Activated T-cell treated with anti-CD3 and anti-CD28 coated beads, Interleukin-2, amount 50 U/mL, for 24 hours (primary cell): ENCODE measurements at regions not wholly inside any gene's neighbourhood (a gene's known extent, or its start where the extent isn't known, plus 50 kb on each side); places are given as distances from the start of the nearest gene placed in this dataset.
"Not testable (repeated sequence)": the region's sequence is repeated elsewhere in the genome, so short reads cannot be mapped to it uniquely, and the experiment has no call there.

ENCODE experiments used
- DNase-seq: peaks from one replicate; pipeline ENCODE4 v3.0.0-alpha.2; 2020
- H3K27ac Mint-ChIP-seq: 2 replicates; pipeline ENCODE4 v1.8.0; 2020; ENCODE audit warnings: mild to moderate bottlenecking, mixed read lengths
- H3K27me3 Mint-ChIP-seq: 2 replicates; pipeline ENCODE4 v1.8.0; 2020; ENCODE audit warnings: mixed read lengths
- H3K36me3 Mint-ChIP-seq: 2 replicates; pipeline ENCODE4 v1.8.0; 2020; ENCODE audit warnings: low read depth, mixed read lengths
- H3K4me1 Mint-ChIP-seq: 2 replicates; pipeline ENCODE4 v1.8.0; 2020; ENCODE audit warnings: low read depth, mixed read lengths
- H3K4me3 Mint-ChIP-seq: 2 replicates; pipeline ENCODE4 v1.8.0; 2020; ENCODE audit warnings: mild to moderate bottlenecking, moderate library complexity, mixed read lengths
- H3K9me3 Mint-ChIP-seq: 2 replicates; pipeline ENCODE4 v1.8.0; 2020; ENCODE audit warnings: mixed read lengths

DNA sequence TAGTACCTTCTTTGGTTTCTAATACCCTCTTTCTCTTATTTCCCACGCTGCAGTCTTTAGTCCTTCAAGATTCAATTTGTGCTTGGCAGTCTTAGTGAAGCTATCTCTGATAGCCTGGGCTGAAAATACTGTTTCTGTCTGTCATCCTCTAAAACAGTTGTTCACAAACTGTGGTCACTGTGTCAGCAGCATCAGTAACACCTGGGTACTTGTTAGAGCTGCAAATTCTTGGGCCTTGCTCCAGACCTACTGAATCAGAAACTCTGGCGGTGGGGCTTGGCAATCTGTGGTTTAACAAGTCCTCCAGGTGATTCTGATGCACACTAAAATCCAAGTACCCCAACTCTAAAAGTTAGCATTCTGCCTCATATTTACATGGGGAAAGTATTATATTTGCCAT lies 217.5 kb upstream of the SEL1L start:
- H3K27me3 Mint-ChIP-seq, result no peaks in the 10 kb centered on the region
- no peak for DNase-seq
- H3K9me3 Mint-ChIP-seq, result no peaks in the 10 kb centered on the region
- no peaks in the 10 kb centered on the region for H3K4me1 Mint-ChIP-seq
- H3K36me3 Mint-ChIP-seq, result no peaks in the 10 kb centered on the region
- H3K4me3 Mint-ChIP-seq, result no peak overlapping the region
- H3K27ac Mint-ChIP-seq, result no peak overlapping the region

- H3K4me3 Mint-ChIP-seq, result no peak overlapping the region
- no peak overlapping the region for H3K27ac Mint-ChIP-seq
- no peaks in the 10 kb centered on the region for H3K27me3 Mint-ChIP-seq
Observed at GRCh38 chr14:81759541-81759940, 225.9 kb upstream of the SEL1L start.

DNA sequence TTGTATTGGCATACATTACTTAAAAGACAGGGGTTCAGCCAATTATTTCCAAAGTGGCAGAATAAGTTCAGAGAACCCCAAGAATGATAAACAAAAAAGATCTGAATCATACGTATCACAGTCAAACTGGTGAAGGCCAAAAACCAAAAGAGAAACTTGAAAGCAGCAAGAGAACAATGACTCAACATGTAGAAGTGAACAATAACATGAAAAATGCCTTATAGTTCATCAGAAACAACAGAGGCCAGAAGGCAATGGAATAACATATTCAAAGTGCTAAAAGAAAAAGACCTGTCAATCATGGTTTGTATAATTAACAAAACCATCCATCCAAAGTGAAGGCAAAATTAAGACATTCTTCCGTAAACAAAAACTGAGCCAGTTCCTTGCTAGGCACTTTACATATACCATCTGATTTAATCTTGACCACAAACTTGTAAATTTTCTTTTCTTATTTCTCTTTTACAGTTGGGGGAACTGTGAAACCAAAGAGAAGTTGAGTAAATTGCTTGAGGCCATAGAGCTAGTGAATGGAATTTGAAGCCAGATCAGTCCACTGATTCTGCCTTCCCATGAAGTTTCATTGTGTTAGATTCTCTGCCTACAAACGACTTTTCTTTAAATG lies 232.1 kb upstream of the SEL1L start:
- H3K4me1 Mint-ChIP-seq, result no peaks in the 10 kb centered on the region
- no peaks in the 10 kb centered on the region for H3K36me3 Mint-ChIP-seq
- H3K4me3 Mint-ChIP-seq, result no peak overlapping the region
- peaks cover 5% of the 10 kb centered on the region for H3K9me3 Mint-ChIP-seq
- no peak for DNase-seq
- H3K27ac Mint-ChIP-seq, result no peak overlapping the region
- H3K27me3 Mint-ChIP-seq, result no peaks in the 10 kb centered on the region

More at GRCh38 chr14:81759541-81759940, 225.9 kb upstream of the SEL1L start:
- no peak for DNase-seq
- peaks cover 4% of the 10 kb centered on the region for H3K9me3 Mint-ChIP-seq
- no peaks in the 10 kb centered on the region for H3K36me3 Mint-ChIP-seq
- H3K4me1 Mint-ChIP-seq, result no peaks in the 10 kb centered on the region

GRCh38 chr14:81766321-81766915 lies 232.8 kb upstream of the SEL1L start:
- H3K4me3 Mint-ChIP-seq, result no peak overlapping the region
- H3K27ac Mint-ChIP-seq, result no peak overlapping the region
- H3K9me3 Mint-ChIP-seq, result peaks cover 5% of the 10 kb centered on the region
- no peaks in the 10 kb centered on the region for H3K27me3 Mint-ChIP-seq
- H3K4me1 Mint-ChIP-seq, result no peaks in the 10 kb centered on the region
- no peak for DNase-seq
- H3K36me3 Mint-ChIP-seq, result no peaks in the 10 kb centered on the region

- H3K4me3 Mint-ChIP-seq, result no peak overlapping the region
- peaks cover 7% of the 10 kb centered on the region for H3K9me3 Mint-ChIP-seq
- no peaks in the 10 kb centered on the region for H3K27me3 Mint-ChIP-seq
- H3K27ac Mint-ChIP-seq, result no peak overlapping the region
- no peaks in the 10 kb centered on the region for H3K36me3 Mint-ChIP-seq
- no peak for DNase-seq
- no peaks in the 10 kb centered on the region for H3K4me1 Mint-ChIP-seq
Observed at GRCh38 chr14:81767266-81767995, 233.8 kb upstream of the SEL1L start.

DNA sequence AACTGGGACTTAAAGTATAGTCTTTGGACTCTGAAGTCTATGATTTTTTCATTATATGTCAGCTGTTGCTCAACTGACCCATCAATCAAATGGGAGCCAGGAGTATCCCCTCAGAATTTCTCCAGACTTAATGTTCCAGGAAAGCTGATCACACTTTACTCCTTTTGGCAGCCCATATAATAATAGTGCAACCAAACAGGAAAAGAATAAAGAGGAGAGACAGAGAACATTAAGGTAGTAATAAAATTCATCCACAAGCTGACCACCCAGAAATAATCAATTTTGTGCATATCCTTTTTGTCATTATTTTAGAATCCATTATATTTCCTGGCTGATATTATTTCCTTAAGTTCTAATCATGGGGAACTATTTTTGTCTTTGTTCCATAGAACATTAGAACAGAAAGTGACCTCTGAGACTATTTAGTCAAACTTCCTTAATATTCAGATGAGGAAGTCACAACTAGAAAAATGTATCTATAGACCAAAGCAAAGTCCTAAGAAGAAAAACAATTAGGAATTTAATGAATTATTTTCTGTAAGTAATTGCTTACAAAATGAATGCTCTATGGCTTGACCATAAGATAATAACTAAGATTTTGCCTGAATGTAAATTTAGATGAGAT lies 238.1 kb upstream of the SEL1L start:
- H3K9me3 Mint-ChIP-seq, result peaks cover 10% of the 10 kb centered on the region
- H3K36me3 Mint-ChIP-seq, result no peaks in the 10 kb centered on the region
- no peaks in the 10 kb centered on the region for H3K4me1 Mint-ChIP-seq
- H3K4me3 Mint-ChIP-seq, result no peak overlapping the region
- no peak for DNase-seq
- H3K27ac Mint-ChIP-seq, result no peak overlapping the region
- no peaks in the 10 kb centered on the region for H3K27me3 Mint-ChIP-seq

DNA sequence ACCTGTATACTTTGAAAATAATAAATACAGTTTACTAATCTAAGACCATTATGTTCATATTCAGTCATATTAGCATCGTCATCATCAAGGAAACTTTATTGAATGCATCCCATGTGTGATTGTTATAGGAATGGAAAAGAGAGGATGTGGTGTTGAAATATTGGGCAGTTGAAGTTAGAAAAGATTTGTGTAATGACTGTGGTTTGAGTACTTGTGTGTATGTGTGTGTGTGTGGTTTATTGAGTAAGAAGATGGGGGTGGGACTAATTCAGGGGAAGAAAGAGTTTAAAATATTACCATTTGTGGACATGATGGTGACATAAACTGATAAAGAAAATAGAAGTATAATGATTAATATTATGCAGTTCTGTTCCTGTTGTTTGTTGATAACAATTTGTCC lies 238.7 kb upstream of the SEL1L start:
- Mint-ChIP-seq H3K27ac (no peak overlapping the region), H3K9me3 (peaks cover 10% of the 10 kb centered on the region), H3K4me3 (no peak overlapping the region), H3K4me1 (no peaks in the 10 kb centered on the region), H3K36me3 (no peaks in the 10 kb centered on the region), H3K27me3 (no peaks in the 10 kb centered on the region)
- DNase-seq, result no peak

GRCh38 chr14:81776531-81776930 lies 242.9 kb upstream of the SEL1L start:
- no peaks in the 10 kb centered on the region for H3K4me1 Mint-ChIP-seq
- DNase-seq, result no peak
- no peaks in the 10 kb centered on the region for H3K27me3 Mint-ChIP-seq
- no peaks in the 10 kb centered on the region for H3K36me3 Mint-ChIP-seq
- no peak overlapping the region for H3K27ac Mint-ChIP-seq
- H3K4me3 Mint-ChIP-seq, result no peak overlapping the region
- H3K9me3 Mint-ChIP-seq, result peaks cover 5% of the 10 kb centered on the region

DNA sequence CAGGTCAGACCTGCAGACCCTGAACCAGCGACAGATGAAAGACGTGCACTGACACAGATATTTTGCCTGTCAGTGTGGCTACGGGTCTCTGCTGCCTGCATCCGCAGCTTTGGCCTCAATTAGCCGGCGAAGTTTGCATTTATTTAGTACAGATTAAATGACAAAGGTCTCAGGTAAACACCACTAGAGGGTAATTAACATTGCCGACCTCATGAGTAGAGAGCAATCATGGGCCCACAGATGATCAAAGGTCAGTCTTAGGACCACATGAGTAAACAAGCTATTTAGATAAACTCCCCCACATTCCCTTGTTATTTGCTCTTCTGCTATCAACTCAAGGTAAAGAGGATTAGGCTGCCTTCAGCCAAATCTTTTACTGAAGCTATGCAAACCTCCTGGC lies 248.1 kb upstream of the SEL1L start:
- not testable (repeated sequence) for H3K27me3 Mint-ChIP-seq, H3K36me3 Mint-ChIP-seq, H3K4me3 Mint-ChIP-seq, H3K4me1 Mint-ChIP-seq, DNase-seq, H3K9me3 Mint-ChIP-seq, H3K27ac Mint-ChIP-seq

- DNase-seq, result no peak
- H3K4me3 Mint-ChIP-seq, result no peak overlapping the region
- H3K4me1 Mint-ChIP-seq, result no peaks in the 10 kb centered on the region
- no peaks in the 10 kb centered on the region for H3K27me3 Mint-ChIP-seq
- H3K9me3 Mint-ChIP-seq, result peaks cover 3% of the 10 kb centered on the region
- no peak overlapping the region for H3K27ac Mint-ChIP-seq
- no peaks in the 10 kb centered on the region for H3K36me3 Mint-ChIP-seq
Observed at GRCh38 chr14:81784084-81784483, 250.4 kb upstream of the SEL1L start.

GRCh38 chr14:81797315-81797714 lies 263.7 kb upstream of the SEL1L start:
- H3K36me3 Mint-ChIP-seq, result no peaks in the 10 kb centered on the region
- H3K4me1 Mint-ChIP-seq, result no peaks in the 10 kb centered on the region
- no peak overlapping the region for H3K4me3 Mint-ChIP-seq
- no peaks in the 10 kb centered on the region for H3K27me3 Mint-ChIP-seq
- no peak for DNase-seq
- H3K27ac Mint-ChIP-seq, result no peak overlapping the region
- H3K9me3 Mint-ChIP-seq, result no peaks in the 10 kb centered on the region

GRCh38 chr14:81801921-81802320 lies 268.3 kb upstream of the SEL1L start:
- H3K27me3 Mint-ChIP-seq, result no peaks in the 10 kb centered on the region
- H3K4me3 Mint-ChIP-seq, result no peak overlapping the region
- no peak overlapping the region for H3K27ac Mint-ChIP-seq
- H3K36me3 Mint-ChIP-seq, result no peaks in the 10 kb centered on the region
- DNase-seq, result no peak
- no peaks in the 10 kb centered on the region for H3K4me1 Mint-ChIP-seq
- no peaks in the 10 kb centered on the region for H3K9me3 Mint-ChIP-seq

DNA sequence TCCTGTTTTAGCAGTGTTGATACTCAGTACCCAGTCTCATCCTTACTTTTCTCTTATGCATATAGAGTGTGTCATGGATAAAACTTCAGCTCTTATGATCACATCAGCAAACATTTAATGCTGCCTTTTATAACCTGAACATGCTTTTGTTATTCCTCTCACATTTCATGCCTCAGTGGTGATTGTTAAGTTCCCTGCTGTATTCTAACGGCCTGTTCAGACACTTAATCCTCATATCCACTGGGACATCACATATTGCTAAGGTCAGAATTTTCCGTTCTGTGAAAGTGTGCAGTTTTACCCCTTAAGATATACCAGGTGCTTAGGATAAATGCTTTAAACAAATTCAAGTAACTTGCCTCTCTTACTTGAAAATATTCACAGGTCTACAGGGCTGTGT lies 268.7 kb upstream of the SEL1L start:
- DNase-seq, result no peak
- Mint-ChIP-seq H3K27me3 (no peaks in the 10 kb centered on the region), H3K4me3 (no peak overlapping the region), H3K4me1 (no peaks in the 10 kb centered on the region), H3K36me3 (no peaks in the 10 kb centered on the region), H3K27ac (no peak overlapping the region), H3K9me3 (no peaks in the 10 kb centered on the region)

DNA sequence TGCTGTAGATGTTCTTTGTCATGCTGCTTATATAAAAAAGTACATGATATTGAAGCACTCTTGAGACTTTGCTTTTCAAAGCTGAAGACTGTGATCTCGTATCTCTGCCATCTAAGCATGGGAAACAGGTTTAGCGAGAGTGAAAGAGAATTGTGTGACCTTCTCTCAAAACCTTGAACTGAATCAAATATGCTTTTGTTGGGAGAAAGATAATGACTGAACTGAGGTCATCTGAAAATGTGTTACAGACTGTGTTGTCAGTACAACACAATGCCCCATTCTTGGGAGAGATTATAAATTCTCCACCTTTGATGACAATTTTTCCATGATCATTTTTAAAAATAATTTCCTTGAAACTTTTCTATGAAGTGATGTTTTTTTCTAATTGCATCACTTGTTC lies 272.1 kb upstream of the SEL1L start:
- no peak overlapping the region for H3K4me3 Mint-ChIP-seq
- H3K27me3 Mint-ChIP-seq, result no peaks in the 10 kb centered on the region
- no peak for DNase-seq
- peaks cover 7% of the 10 kb centered on the region for H3K9me3 Mint-ChIP-seq
- H3K4me1 Mint-ChIP-seq, result no peaks in the 10 kb centered on the region
- H3K27ac Mint-ChIP-seq, result no peak overlapping the region
- no peaks in the 10 kb centered on the region for H3K36me3 Mint-ChIP-seq

- Mint-ChIP-seq H3K4me1 (no peaks in the 10 kb centered on the region), H3K4me3 (no peak overlapping the region), H3K27me3 (no peaks in the 10 kb centered on the region), H3K27ac (no peak overlapping the region), H3K36me3 (no peaks in the 10 kb centered on the region), H3K9me3 (peaks cover 8% of the 10 kb centered on the region)
- DNase-seq, result no peak
Observed at GRCh38 chr14:81811705-81812269, 278.1 kb upstream of the SEL1L start.
